ENCODE measurements at regions not wholly inside any gene's neighbourhood (a gene's known extent, or its start where the extent isn't known, plus 50 kb on each side); places are given as distances from the start of the nearest gene placed in this dataset.
A peak's percentile ranks its signal among the peaks of the same experiment; 100 is the strongest.

DNA sequence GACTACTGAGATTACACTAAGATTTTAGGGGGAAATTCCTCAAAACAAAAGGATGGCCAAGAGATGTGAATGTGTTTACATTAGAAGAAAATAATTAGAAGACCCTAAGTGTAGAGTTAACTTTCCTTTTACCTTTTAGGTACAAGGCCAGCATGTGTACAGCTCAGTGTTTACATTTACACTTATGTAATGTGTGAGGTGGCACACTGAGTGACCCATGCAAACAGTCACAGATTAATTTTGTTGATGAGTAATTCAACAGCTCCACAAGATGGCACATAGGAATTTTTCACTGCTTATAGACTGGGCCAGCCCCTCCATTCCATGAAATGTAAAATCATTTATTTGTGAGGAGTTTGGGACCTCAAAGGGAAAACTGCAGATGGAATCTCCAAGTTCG is 90.1 kb upstream of the SLC12A2 start:
- peak; percentile 10 for DNase-seq (ENCODE audit: low spot score)

DNA sequence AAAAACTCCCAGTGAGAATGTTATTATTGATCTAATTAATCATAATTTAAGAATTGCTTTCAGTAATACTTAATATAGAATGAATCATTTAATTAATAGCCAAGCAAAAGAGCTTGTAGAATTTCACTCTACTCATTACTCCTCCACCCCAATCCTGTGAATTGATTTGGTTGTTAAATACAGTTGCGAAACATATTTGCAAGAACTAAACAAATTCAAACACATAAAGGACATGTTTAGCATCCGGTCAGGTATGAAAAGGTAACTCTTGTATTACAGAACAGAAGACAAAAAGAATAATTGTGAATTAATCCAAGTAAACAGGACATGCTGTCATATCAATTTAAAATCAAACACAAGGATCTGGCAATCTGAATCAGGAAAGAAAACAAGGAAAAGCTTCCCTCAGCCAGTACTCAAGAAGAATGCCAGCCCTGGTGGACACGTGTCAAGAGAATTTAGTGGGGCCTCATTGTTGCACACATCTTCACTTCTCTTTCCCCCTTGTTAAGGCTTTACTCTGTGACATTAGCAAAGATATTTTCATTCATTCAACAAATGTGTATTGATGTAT is 89.4 kb upstream of the SLC12A2 start:
- DNase-seq (ENCODE audit: low spot score), result no peak

DNA sequence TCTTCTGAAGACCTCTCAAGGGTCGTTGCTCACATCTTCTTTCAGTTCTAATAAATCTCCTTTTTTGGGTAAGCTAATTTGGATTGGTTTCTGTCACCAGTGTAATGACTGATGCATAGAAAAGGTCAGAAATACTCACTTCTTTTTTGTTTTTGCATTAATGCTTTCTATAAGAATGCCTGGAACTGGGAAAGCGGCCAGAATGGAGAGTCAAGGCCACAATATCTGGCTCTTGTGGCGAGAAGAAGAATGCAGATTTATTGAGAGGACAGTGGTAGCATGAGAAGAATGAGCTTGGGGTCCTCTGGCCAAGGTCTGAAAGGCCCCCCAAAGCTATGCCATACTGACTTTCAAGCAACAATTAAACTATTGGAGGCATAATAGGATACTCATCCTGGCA is 88.0 kb upstream of the SLC12A2 start:
- no peak for DNase-seq (ENCODE audit: low spot score)

DNA sequence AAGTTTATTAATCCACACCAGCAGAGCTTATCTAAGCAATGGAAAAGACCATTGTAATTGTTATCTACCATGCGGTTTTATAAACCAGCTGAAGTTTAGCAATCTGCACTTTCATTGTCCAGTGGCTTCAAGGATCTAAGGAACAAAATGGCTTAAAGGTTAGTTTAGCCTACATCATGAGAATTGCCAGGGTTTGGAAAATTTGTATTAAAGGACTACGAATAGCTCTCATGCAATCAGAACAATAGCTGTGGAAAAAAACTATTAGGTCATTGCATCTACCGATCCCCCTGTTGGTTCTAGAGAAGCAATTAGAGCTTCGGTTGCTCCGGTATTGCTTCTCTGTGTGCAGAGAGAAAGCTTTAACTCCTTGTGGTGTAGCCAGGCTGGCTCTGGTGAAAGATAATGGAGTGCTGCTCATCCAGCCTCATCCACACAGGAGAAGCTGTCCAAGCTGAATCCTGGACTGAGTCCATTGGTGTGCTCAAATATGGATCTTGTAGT is 86.3 kb upstream of the SLC12A2 start:
- no peak for DNase-seq (ENCODE audit: low spot score)

DNA sequence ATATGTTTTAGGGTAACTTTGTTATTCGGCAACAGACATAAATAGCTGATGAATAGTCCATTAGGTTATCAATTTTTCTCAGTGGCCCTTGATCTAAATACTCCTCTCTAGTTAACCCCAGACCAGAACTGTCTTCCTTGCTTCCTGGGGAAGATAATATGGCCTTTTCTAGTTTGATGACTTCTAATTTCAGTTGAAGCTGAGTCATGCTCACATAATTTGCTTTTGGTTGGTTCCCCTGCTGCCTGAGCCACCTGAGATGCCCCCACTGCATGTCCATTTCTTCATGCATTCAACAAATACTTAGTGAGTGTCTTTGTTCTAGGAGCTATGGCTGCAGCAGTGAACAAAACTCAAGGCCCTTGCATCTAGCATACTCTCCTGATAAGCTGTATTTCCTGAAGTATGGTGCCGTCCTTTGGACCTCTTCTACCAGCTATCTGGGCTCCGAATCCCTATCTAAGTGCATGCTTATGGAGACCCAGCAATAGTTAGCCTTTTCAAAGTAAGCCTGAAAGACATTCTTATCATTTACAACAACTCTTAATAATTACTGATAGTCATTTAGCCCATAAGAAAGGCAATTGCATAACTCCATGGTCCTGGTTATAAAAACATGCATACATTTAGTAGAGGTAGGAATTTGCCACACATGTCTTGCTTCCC is 84.5 kb upstream of the SLC12A2 start:
- no peak for DNase-seq (ENCODE audit: low spot score)

DNA sequence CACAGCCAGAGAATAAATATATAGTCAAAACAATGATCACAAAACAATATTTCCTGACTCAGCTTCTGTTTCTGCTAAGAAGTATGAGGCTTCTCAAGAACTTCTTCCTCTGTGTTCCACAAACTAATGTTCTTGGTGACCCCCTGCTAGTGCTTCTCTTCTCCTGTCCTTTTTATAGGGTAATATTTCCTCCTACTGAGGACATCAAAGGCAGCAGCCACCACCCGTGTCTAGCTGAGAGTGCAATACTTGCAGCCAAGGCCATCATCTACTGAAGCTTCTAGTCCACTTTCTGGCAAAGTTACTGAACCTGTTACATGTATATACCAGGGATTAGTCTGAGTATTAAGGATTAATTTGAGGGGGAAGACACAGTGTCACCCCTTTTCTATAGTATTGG is 83.7 kb upstream of the SLC12A2 start:
- DNase-seq (ENCODE audit: low spot score), result no peak

DNA sequence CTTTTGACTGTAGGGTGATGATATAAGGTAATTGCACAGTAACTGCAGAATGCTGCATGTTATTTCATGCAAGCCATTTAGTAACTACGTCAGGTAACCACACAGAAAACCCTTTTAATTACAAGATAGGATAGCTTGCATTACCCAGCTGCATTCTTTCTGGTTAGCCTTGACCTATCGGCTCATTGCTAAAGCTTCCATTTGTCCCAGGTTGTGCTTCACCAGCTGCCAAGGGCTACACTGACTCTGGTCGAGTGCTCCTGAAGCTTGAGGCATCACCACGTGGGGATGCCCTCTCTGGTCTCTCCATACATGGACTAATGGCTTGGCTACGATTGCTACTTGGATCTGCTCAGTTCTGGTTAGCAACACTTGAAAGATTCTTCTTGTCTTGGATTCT is 81.1 kb upstream of the SLC12A2 start:
- no peak for DNase-seq (ENCODE audit: low spot score)

DNA sequence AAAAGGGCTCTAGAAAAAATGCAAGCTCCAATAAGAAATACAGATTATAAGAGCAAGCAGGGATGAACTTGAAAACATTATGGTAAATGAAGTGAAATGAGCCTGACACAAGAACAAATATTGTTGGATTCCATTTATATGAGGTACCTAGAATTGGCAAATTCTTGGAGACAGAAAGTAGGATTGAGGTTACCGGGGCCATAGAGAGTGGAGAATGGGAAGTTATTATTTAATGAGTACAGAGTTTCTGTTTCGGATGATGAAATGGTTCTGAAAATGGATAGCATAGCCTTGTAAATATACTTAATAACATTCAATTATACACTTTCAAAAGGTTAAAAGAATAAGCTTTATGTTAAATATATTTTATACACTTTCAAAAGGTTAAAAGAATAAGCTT is 75.6 kb upstream of the SLC12A2 start:
- peak; percentile 2 for DNase-seq (ENCODE audit: low spot score)

DNA sequence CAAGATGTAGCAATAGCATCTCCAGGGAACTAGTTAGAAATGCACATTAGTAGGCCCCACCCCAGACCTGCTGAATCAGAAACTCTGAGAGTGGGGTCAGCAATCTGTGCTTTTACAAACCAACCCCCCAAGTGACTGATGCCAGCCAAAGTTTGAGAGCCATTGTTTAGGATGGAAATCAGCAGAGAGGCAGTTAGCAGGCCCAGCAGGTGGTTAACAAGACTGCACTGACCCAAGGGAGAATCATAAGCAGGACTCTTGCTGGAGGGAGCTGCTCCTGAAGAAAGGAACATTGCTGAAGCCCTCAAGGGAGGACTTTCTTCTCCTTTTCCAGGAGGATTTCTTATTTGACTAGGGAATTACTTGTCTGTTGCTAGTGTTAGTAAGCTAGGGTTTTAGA is 74.2 kb upstream of the SLC12A2 start:
- DNase-seq (ENCODE audit: low spot score), result no peak

DNA sequence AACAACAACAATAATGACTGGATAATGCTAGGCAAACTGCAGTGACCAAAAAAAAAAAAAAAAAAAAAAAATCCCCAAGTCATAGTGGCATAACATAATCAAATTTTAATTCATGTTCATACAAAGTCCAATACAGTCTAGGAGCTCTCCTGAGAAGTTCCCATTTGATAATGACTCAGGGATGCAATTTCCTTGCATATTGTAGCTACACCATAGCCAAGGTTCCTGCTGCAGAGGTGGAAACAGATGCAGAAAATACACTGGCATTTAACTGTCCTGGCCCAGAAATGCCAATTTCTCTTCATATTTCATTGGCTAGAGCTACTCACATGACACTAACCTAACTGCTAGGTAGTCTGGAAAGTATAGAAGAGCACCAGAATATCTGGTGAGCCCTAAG is 72.2 kb upstream of the SLC12A2 start:
- DNase-seq (ENCODE audit: low spot score), result no peak

DNA sequence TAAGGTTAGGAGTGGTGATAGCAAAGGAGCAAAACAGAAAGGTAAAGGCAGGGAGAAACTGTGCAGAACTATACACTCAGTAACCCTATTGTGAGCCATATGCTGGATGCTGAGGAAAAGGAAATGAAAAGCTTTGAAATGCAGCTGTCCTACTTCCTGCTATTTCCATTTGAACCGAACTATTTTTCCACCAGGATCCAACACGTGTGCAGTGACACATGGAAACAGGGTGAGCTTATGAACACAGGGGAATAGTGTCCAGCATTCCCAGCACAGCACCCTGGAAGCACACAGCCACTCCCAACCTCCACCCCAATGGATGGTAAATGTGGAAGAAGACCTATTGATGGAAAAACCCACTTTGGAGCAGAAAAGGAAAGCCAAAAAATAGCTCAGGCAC is 69.0 kb upstream of the SLC12A2 start:
- DNase-seq (ENCODE audit: low spot score), result no peak

DNA sequence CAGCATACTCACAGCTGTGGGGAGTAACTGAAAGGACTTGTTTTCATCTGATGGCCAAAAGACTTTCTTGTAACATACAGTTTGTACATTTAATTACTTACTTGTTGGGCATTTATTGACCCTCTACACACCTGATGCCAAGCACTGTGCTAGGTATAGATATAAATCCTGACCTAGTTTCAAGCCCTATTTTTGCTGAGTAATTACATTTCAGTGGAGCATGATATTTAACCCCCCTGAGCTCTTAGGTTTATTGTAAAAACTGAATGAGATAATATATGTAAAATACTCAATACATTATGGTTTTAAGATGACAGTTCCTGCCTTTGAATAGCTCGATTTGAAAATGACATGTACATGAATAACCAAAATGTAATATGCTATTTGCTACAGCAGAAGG is 68.1 kb upstream of the SLC12A2 start:
- DNase-seq (ENCODE audit: low spot score), result no peak

DNA sequence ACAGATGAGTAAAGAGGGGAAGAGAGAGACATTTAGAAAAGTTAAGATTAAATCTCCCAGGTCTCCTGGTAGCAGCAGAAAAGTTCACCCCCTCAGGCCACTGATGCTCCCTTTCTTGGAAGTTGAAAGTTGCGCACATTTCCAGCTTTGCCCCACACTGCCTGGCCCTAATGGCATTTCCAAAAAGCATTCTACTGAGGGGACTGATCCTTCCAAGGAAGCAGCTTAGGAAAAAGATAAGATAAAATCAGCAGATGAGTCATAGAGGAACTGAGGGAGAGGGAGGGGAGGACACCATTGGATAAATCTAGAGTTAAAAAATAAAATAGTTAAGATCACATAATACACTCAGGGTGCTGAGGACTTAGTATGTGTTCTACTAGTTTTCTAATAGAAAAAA is 67.6 kb upstream of the SLC12A2 start:
- no peak for DNase-seq (ENCODE audit: low spot score)

DNA sequence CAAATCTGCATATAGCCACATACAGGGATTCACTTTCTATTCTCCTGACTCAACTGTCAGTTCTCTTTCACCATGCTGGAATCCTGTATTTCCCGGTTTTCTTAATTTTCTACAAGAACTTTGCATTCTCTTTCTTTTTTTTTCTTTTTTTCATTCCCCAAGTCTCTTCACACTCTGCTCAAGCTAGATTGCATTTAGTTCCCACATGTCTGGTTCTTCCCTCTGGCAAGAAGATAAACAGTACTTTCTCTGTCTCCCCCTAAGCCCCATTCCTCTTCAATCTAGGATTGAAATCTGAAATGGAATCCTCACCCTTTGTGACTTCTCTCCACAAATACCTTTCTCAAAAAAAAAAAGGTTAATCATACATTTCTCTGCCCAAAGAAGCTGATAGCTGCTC is 64.2 kb upstream of the SLC12A2 start:
- DNase-seq (ENCODE audit: low spot score), result no peak

DNA sequence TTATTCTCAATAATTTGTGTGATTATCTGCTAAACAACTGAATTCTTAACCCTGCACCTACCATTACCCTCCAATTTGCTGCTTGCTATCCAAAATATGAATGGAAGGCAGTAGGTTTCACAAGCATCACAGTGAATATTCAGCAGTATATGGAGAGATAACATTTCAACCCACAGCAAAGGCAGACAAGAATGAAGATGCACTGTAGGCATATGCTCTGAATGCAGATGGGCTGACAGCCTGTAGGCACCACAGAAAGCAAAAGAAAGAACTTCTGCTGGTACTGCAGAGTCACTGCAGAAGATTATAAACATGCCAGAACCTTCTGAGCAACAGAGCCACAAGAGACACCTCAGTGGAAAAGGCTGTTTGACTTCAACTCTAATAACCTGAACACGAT is 63.6 kb upstream of the SLC12A2 start:
- DNase-seq (ENCODE audit: low spot score), result no peak

DNA sequence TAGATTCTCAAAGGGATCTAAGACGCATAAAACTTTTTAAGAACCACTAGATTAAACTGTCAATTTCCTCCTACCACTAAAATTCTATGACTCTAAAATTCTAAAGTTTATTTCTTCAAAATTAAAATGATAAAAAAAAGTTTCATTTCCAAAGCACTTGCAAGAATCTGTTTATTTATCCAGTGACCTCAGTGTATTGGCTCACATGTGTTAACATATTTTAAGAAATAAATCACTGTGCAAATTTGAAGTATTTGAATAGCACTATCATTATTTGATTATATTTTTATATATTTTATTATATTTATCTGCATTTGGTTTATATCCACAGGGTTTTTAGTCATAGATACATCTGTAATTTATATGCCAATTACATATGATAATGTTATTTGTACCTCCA is 62.2 kb upstream of the SLC12A2 start:
- no peak for DNase-seq (ENCODE audit: low spot score)

All from kidney tubule cell (primary cell).